HG03457 (cell line): ENCODE measurements at regions not wholly inside any gene's neighbourhood (a gene's known extent, or its start where the extent isn't known, plus 50 kb on each side); places are given as distances from the start of the nearest gene placed in this dataset.
"Not testable (repeated sequence)": the region's sequence is repeated elsewhere in the genome, so short reads cannot be mapped to it uniquely, and the experiment has no call there.

ENCODE experiments used
- ATAC-seq: cut with Tn5 transposase; IDR thresholded peaks from one replicate; pipeline ENCODE4 v1.9.1; 2021; ENCODE audit warnings: moderate number of reproducible peaks; ENCODE audit not compliant: unreplicated experiment

GRCh38 chr11:122209619-122210366 is 93.8 kb upstream of the BLID start:
- ATAC-seq = no peak

- ATAC-seq = no peak
Measured at GRCh38 chr11:122207921-122208764, 92.1 kb upstream of the BLID start.

- ATAC-seq = no peak
Measured at GRCh38 chr11:122207505-122207904, 91.5 kb upstream of the BLID start.

- ATAC-seq = no peak
Measured at GRCh38 chr11:122205036-122205435, 89.0 kb upstream of the BLID start.

GRCh38 chr11:122204206-122204605 is 88.2 kb upstream of the BLID start:
- no peak for ATAC-seq

- peak; percentile 65 for ATAC-seq
Measured at GRCh38 chr11:122202951-122203456, 87.0 kb upstream of the BLID start.

GRCh38 chr11:122202161-122202950 is 86.3 kb upstream of the BLID start:
- no peak for ATAC-seq

- ATAC-seq = no peak
Measured at GRCh38 chr11:122201106-122201505, 85.1 kb upstream of the BLID start.

GRCh38 chr11:122199661-122200060 is 83.6 kb upstream of the BLID start:
- no peak for ATAC-seq

GRCh38 chr11:122198291-122198983 is 82.4 kb upstream of the BLID start:
- ATAC-seq = no peak

GRCh38 chr11:122197066-122197987 is 81.3 kb upstream of the BLID start:
- ATAC-seq = no peak

GRCh38 chr11:122195790-122196189 is 79.8 kb upstream of the BLID start:
- no peak for ATAC-seq

GRCh38 chr11:122193881-122194480 is 78.0 kb upstream of the BLID start:
- ATAC-seq = not testable (repeated sequence)

GRCh38 chr11:122193457-122193856 is 77.4 kb upstream of the BLID start:
- no peak for ATAC-seq

GRCh38 chr11:122192634-122193255 is 76.7 kb upstream of the BLID start:
- ATAC-seq = no peak

- no peak for ATAC-seq
Measured at GRCh38 chr11:122190768-122191167, 74.8 kb upstream of the BLID start.

GRCh38 chr11:122189229-122189628 is 73.2 kb upstream of the BLID start:
- no peak for ATAC-seq

- no peak for ATAC-seq
Measured at GRCh38 chr11:122187373-122188165, 71.6 kb upstream of the BLID start.
